ENCODE measurements at regions not wholly inside any gene's neighbourhood (a gene's known extent, or its start where the extent isn't known, plus 50 kb on each side); places are given as distances from the start of the nearest gene placed in this dataset.

DNA sequence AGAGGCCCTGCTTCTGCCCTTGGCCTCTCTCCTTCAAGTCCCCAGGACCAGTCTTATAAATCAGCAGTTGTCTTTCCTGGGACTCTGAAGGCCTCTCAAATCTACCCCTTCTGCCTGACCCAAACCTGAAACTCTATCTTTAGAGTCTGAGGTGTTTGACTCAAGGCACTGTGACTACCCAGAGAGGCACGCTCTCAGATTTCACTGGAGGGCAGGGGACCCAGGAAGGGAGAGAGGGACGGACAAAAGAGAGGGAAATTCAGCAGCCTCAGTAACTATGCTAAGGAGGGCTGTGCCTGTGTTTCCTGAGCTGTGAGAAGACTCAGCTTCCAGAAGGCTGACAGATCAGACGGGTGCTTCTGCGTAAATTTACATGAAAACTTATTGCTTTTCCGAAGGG, 217.8 kb downstream of the HAUS1 start:
- intact Hi-C loops (cut with micrococcal nuclease): no loop called here
- POLR2A ChIA-PET (ENCODE audit: partially characterized antibody): no interaction called here
- H3K4me3 Mint-ChIP-seq: no peak overlapping the region

DNA sequence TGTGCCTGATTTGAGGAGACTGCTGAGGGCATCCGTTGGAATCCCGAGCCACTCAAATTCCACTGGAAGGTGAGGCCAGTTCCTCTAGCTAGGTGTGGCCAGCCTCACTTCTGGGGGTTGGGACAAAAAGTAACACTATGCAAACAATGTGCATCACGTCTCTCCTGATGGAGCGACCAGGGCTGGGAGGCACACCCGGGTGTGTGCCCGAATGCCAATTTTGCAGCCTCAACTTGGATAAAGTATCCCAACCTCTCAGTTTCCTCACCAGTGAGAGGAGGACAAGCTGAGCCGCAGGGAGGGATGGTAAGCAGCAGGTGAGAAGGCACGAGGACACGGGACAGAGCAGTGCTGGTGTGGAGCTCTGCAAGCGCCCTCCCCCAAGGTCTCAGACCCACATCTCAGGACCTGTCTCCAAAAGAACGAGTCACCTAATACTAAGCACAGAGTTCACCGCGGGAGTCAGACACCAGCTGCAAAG, 218.3 kb downstream of the HAUS1 start:
- no peaks in the 10 kb centered on the region for H3K9me3 Mint-ChIP-seq

More for the DNA sequence above, 217.8 kb downstream of the HAUS1 start:
- Histone ChIP-seq H3K4me1 (ENCODE audit: insufficient read depth, low read length) (no peaks in the 10 kb centered on the region), H3K27ac (ENCODE audit: low read depth, low read length) (no peak overlapping the region), H3K36me3 (ENCODE audit: insufficient read depth, low read length) (no peaks in the 10 kb centered on the region), H3K4me3 (ENCODE audit: low read length in 2 of 2) (no peak overlapping the region), H3K27me3 (ENCODE audit: insufficient read depth, low read length) (no peaks in the 10 kb centered on the region), H3K9me3 (ENCODE audit: control insufficient read depth in 1 of 2, low read length in 2 of 2) (no peaks in the 10 kb centered on the region)
- CTCF ChIA-PET (ENCODE audit: partially characterized antibody): no interaction called here
- Mint-ChIP-seq H3K27ac (no peak overlapping the region), H3K9me3 (no peaks in the 10 kb centered on the region), H3K27me3 (no peaks in the 10 kb centered on the region), H3K36me3 (no peaks in the 10 kb centered on the region), H3K4me1 (peaks cover 0 to 8% (median 2%) of the 10 kb centered on the region in 4 donors)
- no peak for DNase-seq

DNA sequence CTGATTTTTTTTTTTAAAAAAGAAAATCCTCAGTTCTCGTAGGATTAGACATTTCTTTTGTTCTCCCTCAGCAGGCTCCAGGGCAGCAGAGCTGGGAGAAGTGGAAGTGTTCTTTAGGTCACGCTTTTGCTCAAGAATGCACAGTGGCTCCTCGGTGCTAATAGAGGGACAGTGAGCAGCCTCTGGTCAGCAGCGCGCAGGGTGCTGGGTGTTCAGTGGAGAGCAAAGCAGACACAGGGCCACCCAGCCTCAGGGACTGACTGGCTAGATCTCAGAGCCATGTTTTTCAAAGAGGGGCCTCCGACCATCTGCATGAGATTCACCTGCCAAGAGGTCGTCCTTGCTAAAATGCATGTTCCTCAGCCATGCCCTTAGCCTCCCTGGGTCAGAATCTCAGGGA, 218.8 kb downstream of the HAUS1 start:
- H3K4me3 ChIP-seq (ENCODE audit: low read length in 2 of 2): no peak overlapping the region
- H3K4me1 ChIP-seq (ENCODE audit: insufficient read depth, low read length): no peaks in the 10 kb centered on the region
- no peaks in the 10 kb centered on the region for H3K9me3 ChIP-seq (ENCODE audit: control insufficient read depth in 1 of 2, low read length in 2 of 2)
- H3K27me3 ChIP-seq (ENCODE audit: insufficient read depth, low read length): no peaks in the 10 kb centered on the region
- H3K27ac ChIP-seq (ENCODE audit: low read depth, low read length): no peak overlapping the region
- no peaks in the 10 kb centered on the region for H3K36me3 ChIP-seq (ENCODE audit: insufficient read depth, low read length)
- Mint-ChIP-seq H3K27me3 (no peaks in the 10 kb centered on the region), H3K4me1 (peaks cover 0 to 8% (median 2%) of the 10 kb centered on the region in 4 donors), H3K4me3 (no peak overlapping the region), H3K27ac (no peak overlapping the region), H3K9me3 (no peaks in the 10 kb centered on the region), H3K36me3 (no peaks in the 10 kb centered on the region)
- no peak for DNase-seq
- intact Hi-C loops (cut with micrococcal nuclease): no loop called here
- ChIA-PET POLR2A (ENCODE audit: partially characterized antibody) (no interaction called here), CTCF (ENCODE audit: partially characterized antibody) (no interaction called here)

More for the DNA sequence above, 218.3 kb downstream of the HAUS1 start:
- H3K4me3 ChIP-seq (ENCODE audit: low read length in 2 of 2): no peak overlapping the region
- H3K27me3 ChIP-seq (ENCODE audit: insufficient read depth, low read length): no peaks in the 10 kb centered on the region
- H3K4me3 Mint-ChIP-seq: no peak overlapping the region
- H3K9me3 ChIP-seq (ENCODE audit: control insufficient read depth in 1 of 2, low read length in 2 of 2): no peaks in the 10 kb centered on the region
- peaks cover 0 to 8% (median 2%) of the 10 kb centered on the region in 4 donors for H3K4me1 Mint-ChIP-seq
- H3K36me3 ChIP-seq (ENCODE audit: insufficient read depth, low read length): no peaks in the 10 kb centered on the region
- no peak overlapping the region for H3K27ac ChIP-seq (ENCODE audit: low read depth, low read length)
- no peak for DNase-seq
- intact Hi-C loops (cut with micrococcal nuclease): no loop called here
- POLR2A ChIA-PET (ENCODE audit: partially characterized antibody): no interaction called here
- CTCF ChIA-PET (ENCODE audit: partially characterized antibody): no interaction called here
- no peak overlapping the region for H3K27ac Mint-ChIP-seq
- H3K4me1 ChIP-seq (ENCODE audit: insufficient read depth, low read length): no peaks in the 10 kb centered on the region
- H3K27me3 Mint-ChIP-seq: no peaks in the 10 kb centered on the region
- no peaks in the 10 kb centered on the region for H3K36me3 Mint-ChIP-seq

DNA sequence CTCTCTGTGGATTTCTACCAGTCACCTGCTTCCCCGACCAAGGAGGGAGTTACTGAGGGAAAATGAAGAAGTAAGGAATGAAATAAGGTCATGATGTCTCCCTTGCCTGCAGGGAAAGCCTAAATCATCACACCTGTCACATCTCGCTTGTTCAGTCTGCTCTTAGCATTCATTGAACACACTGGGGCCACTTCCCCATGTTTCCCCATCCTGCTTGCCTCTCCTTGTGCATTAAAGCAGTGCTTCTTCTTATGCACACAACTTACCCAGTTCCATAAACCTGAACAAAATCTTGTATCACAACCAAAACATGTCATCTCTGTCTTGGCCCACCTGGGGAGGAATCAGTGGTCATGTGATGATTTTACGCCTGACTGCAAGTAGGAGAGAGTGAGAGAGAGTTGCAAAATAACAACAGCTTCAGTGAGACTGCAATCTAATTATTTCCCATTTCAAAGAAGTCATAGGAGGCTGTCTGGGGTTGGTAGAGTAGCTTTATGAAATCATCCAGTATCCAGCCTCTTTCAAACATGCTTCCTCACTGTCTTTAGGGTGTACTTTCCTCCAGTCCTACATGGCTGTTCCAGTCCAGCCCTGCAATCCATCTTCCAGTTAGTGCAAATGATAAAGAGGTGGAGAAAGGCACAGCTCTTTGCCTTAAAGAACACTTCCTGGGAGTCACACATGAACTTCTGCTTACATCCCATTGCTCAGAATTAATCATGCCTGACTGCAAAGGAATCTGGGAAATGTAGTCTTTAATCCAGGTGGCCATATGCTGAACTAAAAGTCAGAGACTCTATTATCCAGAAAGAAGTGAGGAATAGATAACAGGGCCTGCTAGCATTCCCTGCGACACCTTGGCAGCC, 220.1 kb downstream of the HAUS1 start:
- no peaks in the 10 kb centered on the region for H3K4me1 ChIP-seq (ENCODE audit: insufficient read depth, low read length)
- POLR2A ChIA-PET (ENCODE audit: partially characterized antibody): no interaction called here
- H3K27ac Mint-ChIP-seq: no peak overlapping the region
- H3K27ac ChIP-seq (ENCODE audit: low read depth, low read length): no peak overlapping the region
- no peak overlapping the region for H3K4me3 Mint-ChIP-seq
- no peaks in the 10 kb centered on the region for H3K27me3 ChIP-seq (ENCODE audit: insufficient read depth, low read length)
- H3K4me3 ChIP-seq (ENCODE audit: low read length in 2 of 2): no peak overlapping the region
- DNase-seq: no peak
- H3K27me3 Mint-ChIP-seq: no peaks in the 10 kb centered on the region
- H3K36me3 ChIP-seq (ENCODE audit: insufficient read depth, low read length): no peaks in the 10 kb centered on the region
- no peaks in the 10 kb centered on the region for H3K36me3 Mint-ChIP-seq
- no peaks in the 10 kb centered on the region for H3K9me3 Mint-ChIP-seq
- intact Hi-C loops (cut with micrococcal nuclease): no loop called here
- no peaks in the 10 kb centered on the region for H3K9me3 ChIP-seq (ENCODE audit: control insufficient read depth in 1 of 2, low read length in 2 of 2)
- CTCF ChIA-PET (ENCODE audit: partially characterized antibody): no interaction called here
- peaks cover 0 to 8% (median 2%) of the 10 kb centered on the region in 4 donors for H3K4me1 Mint-ChIP-seq

DNA sequence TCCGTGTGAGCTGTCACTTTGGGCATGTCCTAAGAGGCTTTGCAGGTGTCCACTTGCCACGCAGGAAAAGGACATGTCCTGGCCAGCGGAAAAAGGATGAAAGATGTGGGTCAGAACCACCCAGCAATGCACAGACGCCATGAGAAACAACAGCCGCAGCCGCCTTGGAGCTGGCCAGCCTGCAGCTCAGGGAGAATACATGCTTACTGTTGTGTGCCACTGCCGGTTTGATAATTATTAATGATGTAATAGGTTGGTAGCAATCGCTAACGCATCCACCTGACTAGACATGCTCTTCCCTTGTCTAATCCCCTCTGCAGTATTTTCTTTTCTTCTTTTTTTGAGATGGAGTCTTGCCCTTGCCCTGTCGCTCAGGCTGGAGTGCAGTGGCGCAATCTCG, 221.7 kb downstream of the HAUS1 start:
- no peak overlapping the region for H3K4me3 Mint-ChIP-seq
- no peaks in the 10 kb centered on the region for H3K9me3 ChIP-seq (ENCODE audit: control insufficient read depth in 1 of 2, low read length in 2 of 2)
- H3K27me3 ChIP-seq (ENCODE audit: insufficient read depth, low read length): no peaks in the 10 kb centered on the region
- H3K36me3 Mint-ChIP-seq: no peaks in the 10 kb centered on the region
- intact Hi-C loops (cut with micrococcal nuclease): no loop called here
- H3K27ac ChIP-seq (ENCODE audit: low read depth, low read length): no peak overlapping the region
- no peaks in the 10 kb centered on the region for H3K27me3 Mint-ChIP-seq
- ChIA-PET POLR2A (ENCODE audit: partially characterized antibody) (no interaction called here), CTCF (ENCODE audit: partially characterized antibody) (no interaction called here)
- peaks cover 0 to 8% (median 2%) of the 10 kb centered on the region in 4 donors for H3K4me1 Mint-ChIP-seq
- H3K9me3 Mint-ChIP-seq: no peaks in the 10 kb centered on the region
- H3K4me1 ChIP-seq (ENCODE audit: insufficient read depth, low read length): no peaks in the 10 kb centered on the region
- no peaks in the 10 kb centered on the region for H3K36me3 ChIP-seq (ENCODE audit: insufficient read depth, low read length)
- DNase-seq: no peak
- no peak overlapping the region for H3K4me3 ChIP-seq (ENCODE audit: low read length in 2 of 2)
- H3K27ac Mint-ChIP-seq: no peak overlapping the region

DNA sequence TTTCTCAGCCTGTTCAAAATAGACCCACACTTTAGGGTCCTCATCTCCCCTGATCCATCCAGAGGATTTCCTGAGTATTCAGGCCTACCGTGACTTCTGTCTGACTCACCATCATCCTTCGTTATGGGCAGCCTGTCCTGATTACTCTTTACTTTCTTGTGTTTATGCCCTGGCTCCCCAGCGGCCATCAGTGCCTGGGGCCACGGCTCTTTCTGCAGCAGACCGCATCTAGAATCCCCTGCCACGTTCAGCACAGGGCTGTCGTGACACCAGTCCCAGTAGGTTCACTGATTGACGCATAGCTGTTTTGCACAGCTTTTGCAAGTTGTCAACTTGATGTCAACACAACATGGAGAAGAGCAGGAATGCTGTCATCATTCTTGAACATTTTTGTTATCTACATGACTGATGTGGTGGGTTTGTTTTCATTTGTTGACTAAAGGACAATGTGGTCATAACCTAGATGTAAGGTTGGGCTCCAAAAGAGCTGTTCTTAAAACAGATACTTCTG, 225.6 kb downstream of the HAUS1 start:
- ChIA-PET CTCF (ENCODE audit: partially characterized antibody) (no interaction called here), POLR2A (ENCODE audit: partially characterized antibody) (no interaction called here)
- H3K9me3 Mint-ChIP-seq: peaks cover 0 to 2% (median 0%) of the 10 kb centered on the region in 8 donors
- Histone ChIP-seq H3K4me1 (ENCODE audit: insufficient read depth, low read length) (peaks cover 8% of the 10 kb centered on the region), H3K4me3 (ENCODE audit: low read length in 2 of 2) (no peak overlapping the region), H3K27me3 (ENCODE audit: insufficient read depth, low read length) (peaks cover 11% of the 10 kb centered on the region), H3K36me3 (ENCODE audit: insufficient read depth, low read length) (no peaks in the 10 kb centered on the region), H3K9me3 (ENCODE audit: control insufficient read depth in 1 of 2, low read length in 2 of 2) (no peaks in the 10 kb centered on the region), H3K27ac (ENCODE audit: low read depth, low read length) (no peak overlapping the region)
- no peak overlapping the region for H3K4me3 Mint-ChIP-seq
- peaks cover 0 to 3% of the 10 kb centered on the region in 2 donors for H3K36me3 Mint-ChIP-seq
- peaks cover 5 to 12% (median 12%) of the 10 kb centered on the region in 4 donors for H3K4me1 Mint-ChIP-seq
- DNase-seq: no peak
- peaks cover 11 to 19% of the 10 kb centered on the region in 2 donors for H3K27me3 Mint-ChIP-seq
- H3K27ac Mint-ChIP-seq: no peak overlapping the region
- intact Hi-C loops (cut with micrococcal nuclease): no loop called here

DNA sequence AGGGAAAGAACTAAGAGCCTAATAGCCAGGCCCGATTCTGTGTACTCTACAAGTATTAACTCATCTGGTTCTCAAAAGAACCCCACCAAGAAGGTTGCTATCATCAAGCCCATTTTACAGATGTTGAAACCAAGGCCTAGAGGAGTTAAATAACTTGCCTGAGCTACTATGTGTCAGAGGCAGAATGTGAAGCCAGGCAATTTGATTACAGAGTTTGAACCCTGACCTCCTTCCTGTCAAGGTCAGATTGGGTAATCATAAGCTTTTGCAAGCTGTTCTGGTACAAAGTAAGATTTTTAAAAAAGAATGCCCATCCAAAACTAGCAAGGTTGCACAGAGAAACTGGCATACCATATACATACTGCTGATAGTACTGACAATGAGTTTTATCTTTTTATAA, 227.1 kb downstream of the HAUS1 start:
- Mint-ChIP-seq H3K9me3 (peaks cover 0 to 2% (median 0%) of the 10 kb centered on the region in 8 donors), H3K36me3 (peaks cover 0 to 4% of the 10 kb centered on the region in 2 donors), H3K27ac (no peak overlapping the region), H3K4me1 (peaks cover 13 to 28% (median 22%) of the 10 kb centered on the region in 4 donors), H3K4me3 (no peak overlapping the region), H3K27me3 (peaks cover 21 to 31% of the 10 kb centered on the region in 2 donors)
- intact Hi-C loops (cut with micrococcal nuclease): no loop called here
- DNase-seq: no peak
- Histone ChIP-seq H3K4me1 (ENCODE audit: insufficient read depth, low read length) (peaks cover 16% of the 10 kb centered on the region), H3K27ac (ENCODE audit: low read depth, low read length) (no peak overlapping the region), H3K4me3 (ENCODE audit: low read length in 2 of 2) (no peak overlapping the region), H3K9me3 (ENCODE audit: control insufficient read depth in 1 of 2, low read length in 2 of 2) (no peaks in the 10 kb centered on the region), H3K27me3 (ENCODE audit: insufficient read depth, low read length) (peaks cover 22% of the 10 kb centered on the region), H3K36me3 (ENCODE audit: insufficient read depth, low read length) (no peaks in the 10 kb centered on the region)
- POLR2A ChIA-PET (ENCODE audit: partially characterized antibody): no interaction called here
- CTCF ChIA-PET (ENCODE audit: partially characterized antibody): no interaction called here
